K562 (cell line): ENCODE measurements at regions not wholly inside any gene's neighbourhood (a gene's known extent, or its start where the extent isn't known, plus 50 kb on each side); places are given as distances from the start of the nearest gene placed in this dataset.

Experiments
- CTCF ChIP-seq, 3 experiments: IDR thresholded peaks in 2 of 3; conservative IDR thresholded peaks in 1 of 3; 2 replicates each; pipeline ENCODE4 v1.5.1; 2011 to 2012; ENCODE audit warnings: low read length in 3 of 3, mild to moderate bottlenecking in 3 of 3, control low read depth in 2 of 3, improper control_type of control experiment in 1 of 3, inconsistent platforms in 1 of 3, low read depth in 1 of 3, mixed read lengths in 1 of 3, moderate library complexity in 1 of 3; ENCODE audit not compliant: insufficient read depth in 2 of 3
- JUNB ChIP-seq: fragments of 450-650 bp; formaldehyde crosslinking; conservative IDR thresholded peaks from 2 replicates; pipeline ENCODE4 v1.4.0; 2020; ENCODE audit warnings: mild to moderate bottlenecking
- KDM1A ChIP-seq, 2 experiments: fragments of 450-650 bp; IDR thresholded peaks; 2 replicates each; pipeline ENCODE4 v1.6.1; 2016; ENCODE audit warnings: mild to moderate bottlenecking in 2 of 2
- MLLT1 ChIP-seq, 2 experiments: fragments of 450-650 bp; IDR thresholded peaks; 2 replicates each; pipeline ENCODE4 v1.6.1; 2016
- MXI1 ChIP-seq: IDR thresholded peaks from 2 replicates; pipeline ENCODE4 v1.6.1; 2011; ENCODE audit warnings: low read depth, mild to moderate bottlenecking, improper control_type of control experiment, low read length
- USF1 ChIP-seq: sonication (generic); formaldehyde crosslinking; IDR thresholded peaks from 2 replicates; pipeline ENCODE4 v1.9.0; 2022; ENCODE audit warnings: mild to moderate bottlenecking, missing genetic modification reagents

GRCh38 chr18:29823671-29824070 lies 1218.9 kb downstream of the DSC3 start:
- TF ChIP-seq KDM1A (IDR thresholded peaks at IDR 0.05) (no peak), MXI1 (no peak), JUNB (CRISPR knock-in tag) (no peak), CTCF (IDR thresholded peaks at IDR 0.05 in 2 of 3, conservative IDR thresholded peaks at IDR 0.05 in 1 of 3; ENCODE audit: insufficient read depth in 2 of 3, low read depth in 1 of 3, low read length in 3 of 3) (no peak), MLLT1 (IDR thresholded peaks at IDR 0.05) (no peak), USF1 (CRISPR knock-in tag) (no peak)
